ENCODE measurements at regions not wholly inside any gene's neighbourhood (a gene's known extent, or its start where the extent isn't known, plus 50 kb on each side); places are given as distances from the start of the nearest gene placed in this dataset.
"Not testable (repeated sequence)": the region's sequence is repeated elsewhere in the genome, so short reads cannot be mapped to it uniquely, and the experiment has no call there.

DNA sequence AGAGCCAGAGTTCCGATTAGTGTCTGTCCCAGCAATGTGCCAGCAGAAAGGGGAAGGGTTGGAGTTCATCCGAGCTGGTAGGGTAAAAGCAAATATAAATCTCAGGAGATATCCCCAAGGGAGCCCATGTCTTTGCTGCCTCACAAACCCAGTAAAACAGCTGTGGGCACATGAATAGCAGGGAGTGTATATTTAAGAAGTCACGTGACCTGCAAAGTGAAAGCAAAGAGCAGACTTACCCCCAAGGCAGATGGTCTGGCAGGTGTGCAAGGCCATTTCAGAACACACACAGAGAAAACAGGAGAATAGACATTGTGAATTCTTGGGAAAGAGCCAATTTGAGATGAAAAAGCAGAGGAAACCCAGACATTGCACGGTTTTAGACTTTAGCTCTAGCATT, 653.4 kb downstream of the TGIF2LX start:
- H3K27me3 ChIP-seq (ENCODE audit: control insufficient read depth, insufficient read depth, low read length); H3K9ac ChIP-seq (ENCODE audit: low read length in 3 of 3); H3K4me3 ChIP-seq (ENCODE audit: low read length in 3 of 3); H3K27ac ChIP-seq (ENCODE audit: low read depth in 2 of 2, low read length in 2 of 2); H3K36me3 ChIP-seq (ENCODE audit: control insufficient read depth in 2 of 3, insufficient read depth in 3 of 3, low read length in 3 of 3); DNase-seq; intact Hi-C loops (cut with DNase I); H3K4me1 ChIP-seq (ENCODE audit: control insufficient read depth in 2 of 3, insufficient read depth in 2 of 3, low read depth in 1 of 3, low read length in 3 of 3); H3K9me3 ChIP-seq (ENCODE audit: control insufficient read depth in 2 of 3, insufficient read depth in 1 of 3, low read length in 3 of 3); FAIRE-seq: not testable (repeated sequence)

DNA sequence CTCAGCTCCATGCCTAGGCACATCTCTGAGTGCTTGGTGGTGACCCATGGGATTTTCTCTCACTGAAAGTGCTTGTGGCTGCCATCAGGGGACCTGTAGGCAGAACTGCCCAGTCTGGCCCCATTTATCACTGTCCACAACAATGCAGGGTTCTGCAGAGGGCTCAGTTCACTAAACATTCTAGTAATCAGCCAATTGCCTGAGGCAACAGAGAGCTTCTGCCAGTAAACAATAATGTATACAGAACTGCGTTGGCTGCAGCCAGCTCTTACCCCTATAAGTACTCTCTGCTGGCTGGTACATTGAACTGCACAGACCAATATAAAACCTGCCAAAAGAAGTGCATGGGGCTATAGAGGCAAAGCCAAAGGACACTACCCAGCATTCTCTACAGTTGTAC, 680.2 kb downstream of the TGIF2LX start:
- H3K36me3 ChIP-seq (ENCODE audit: control insufficient read depth in 2 of 3, insufficient read depth in 3 of 3, low read length in 3 of 3); H3K9me3 ChIP-seq (ENCODE audit: control insufficient read depth in 2 of 3, insufficient read depth in 1 of 3, low read length in 3 of 3); FAIRE-seq; H3K27ac ChIP-seq (ENCODE audit: low read depth in 2 of 2, low read length in 2 of 2); H3K4me3 ChIP-seq (ENCODE audit: low read length in 3 of 3); DNase-seq; H3K27me3 ChIP-seq (ENCODE audit: control insufficient read depth, insufficient read depth, low read length); intact Hi-C loops (cut with DNase I); H3K9ac ChIP-seq (ENCODE audit: low read length in 3 of 3); H3K4me1 ChIP-seq (ENCODE audit: control insufficient read depth in 2 of 3, insufficient read depth in 2 of 3, low read depth in 1 of 3, low read length in 3 of 3): not testable (repeated sequence)

DNA sequence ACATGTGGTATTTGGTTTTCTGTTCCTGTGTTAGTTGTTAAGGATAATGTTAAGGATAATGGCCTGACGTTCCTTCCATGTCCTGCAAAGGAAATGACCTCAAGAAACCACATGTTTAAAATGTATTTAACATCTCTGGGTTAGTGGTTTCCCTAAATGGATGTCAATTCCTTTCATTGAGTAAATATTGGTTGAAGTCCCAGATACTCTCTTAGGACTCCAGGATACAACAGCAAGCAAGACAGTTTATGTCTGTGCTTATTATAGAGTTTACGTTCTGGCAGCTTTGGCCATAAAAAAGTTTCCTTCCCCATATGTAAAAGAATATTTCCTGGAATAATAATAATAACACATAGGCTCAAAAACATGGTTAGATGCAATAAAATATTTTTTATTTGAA, 684.0 kb downstream of the TGIF2LX start:
- H3K36me3 ChIP-seq (ENCODE audit: control insufficient read depth in 2 of 3, insufficient read depth in 3 of 3, low read length in 3 of 3); H3K4me1 ChIP-seq (ENCODE audit: control insufficient read depth in 2 of 3, insufficient read depth in 2 of 3, low read depth in 1 of 3, low read length in 3 of 3); H3K27ac ChIP-seq (ENCODE audit: low read depth in 2 of 2, low read length in 2 of 2); H3K9ac ChIP-seq (ENCODE audit: low read length in 3 of 3); H3K4me3 ChIP-seq (ENCODE audit: low read length in 3 of 3); FAIRE-seq; intact Hi-C loops (cut with DNase I); H3K27me3 ChIP-seq (ENCODE audit: control insufficient read depth, insufficient read depth, low read length); H3K9me3 ChIP-seq (ENCODE audit: control insufficient read depth in 2 of 3, insufficient read depth in 1 of 3, low read length in 3 of 3): not testable (repeated sequence)
- DNase-seq: peak in 1 of 5 donors; percentile 0

DNA sequence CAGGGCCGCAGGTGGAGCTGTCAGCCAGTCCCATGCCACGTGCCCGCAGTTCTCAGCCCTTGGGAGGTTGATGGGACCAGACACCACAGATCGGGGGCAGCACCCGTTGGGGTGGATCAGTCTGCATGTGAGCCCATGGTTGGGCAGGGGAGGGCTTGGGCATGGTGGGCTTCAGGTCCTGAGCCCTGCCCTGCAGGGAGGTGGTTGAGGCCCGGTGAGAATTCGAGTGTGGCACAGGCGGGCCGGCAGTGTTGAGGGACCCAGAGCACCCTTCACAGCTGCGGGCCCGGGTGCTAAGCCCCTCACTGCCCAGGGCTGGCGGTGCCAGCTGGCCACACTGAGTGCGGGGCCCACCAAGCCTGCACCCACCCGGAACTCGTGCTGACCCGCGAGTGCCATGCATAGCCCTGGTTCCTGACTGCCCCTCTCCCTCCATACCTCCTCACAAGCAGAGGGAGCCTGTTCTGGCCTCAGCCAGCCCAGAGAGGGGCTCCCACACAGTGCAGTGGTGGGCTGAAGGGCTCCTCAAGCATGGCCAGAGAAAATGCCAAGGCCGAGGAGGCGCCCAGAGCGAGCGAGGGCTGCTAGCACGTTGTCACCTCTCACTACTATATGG, 696.1 kb downstream of the TGIF2LX start:
- Histone ChIP-seq H3K4me1 (ENCODE audit: control insufficient read depth in 2 of 3, insufficient read depth in 2 of 3, low read depth in 1 of 3, low read length in 3 of 3) (no peaks in the 10 kb centered on the region), H3K9me3 (ENCODE audit: control insufficient read depth in 2 of 3, insufficient read depth in 1 of 3, low read length in 3 of 3) (no peaks in the 10 kb centered on the region), H3K36me3 (ENCODE audit: control insufficient read depth in 2 of 3, insufficient read depth in 3 of 3, low read length in 3 of 3) (no peaks in the 10 kb centered on the region), H3K9ac (ENCODE audit: low read length in 3 of 3) (no peak overlapping the region), H3K27ac (ENCODE audit: low read depth in 2 of 2, low read length in 2 of 2) (no peak overlapping the region), H3K27me3 (ENCODE audit: control insufficient read depth, insufficient read depth, low read length) (no peaks in the 10 kb centered on the region), H3K4me3 (ENCODE audit: low read length in 3 of 3) (no peak overlapping the region)
- FAIRE-seq (no peak), DNase-seq (peak in 1 of 5 donors; percentile 60)
- TF ChIP-seq, protein P1, sequence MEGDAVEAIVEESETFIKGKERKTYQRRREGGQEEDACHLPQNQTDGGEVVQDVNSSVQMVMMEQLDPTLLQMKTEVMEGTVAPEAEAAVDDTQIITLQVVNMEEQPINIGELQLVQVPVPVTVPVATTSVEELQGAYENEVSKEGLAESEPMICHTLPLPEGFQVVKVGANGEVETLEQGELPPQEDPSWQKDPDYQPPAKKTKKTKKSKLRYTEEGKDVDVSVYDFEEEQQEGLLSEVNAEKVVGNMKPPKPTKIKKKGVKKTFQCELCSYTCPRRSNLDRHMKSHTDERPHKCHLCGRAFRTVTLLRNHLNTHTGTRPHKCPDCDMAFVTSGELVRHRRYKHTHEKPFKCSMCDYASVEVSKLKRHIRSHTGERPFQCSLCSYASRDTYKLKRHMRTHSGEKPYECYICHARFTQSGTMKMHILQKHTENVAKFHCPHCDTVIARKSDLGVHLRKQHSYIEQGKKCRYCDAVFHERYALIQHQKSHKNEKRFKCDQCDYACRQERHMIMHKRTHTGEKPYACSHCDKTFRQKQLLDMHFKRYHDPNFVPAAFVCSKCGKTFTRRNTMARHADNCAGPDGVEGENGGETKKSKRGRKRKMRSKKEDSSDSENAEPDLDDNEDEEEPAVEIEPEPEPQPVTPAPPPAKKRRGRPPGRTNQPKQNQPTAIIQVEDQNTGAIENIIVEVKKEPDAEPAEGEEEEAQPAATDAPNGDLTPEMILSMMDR (IDR thresholded peaks at IDR 0.05; ENCODE audit: borderline replicate concordance, extremely low read depth, insufficient read depth): no peak
- intact Hi-C loops (cut with DNase I): no loop called here

DNA sequence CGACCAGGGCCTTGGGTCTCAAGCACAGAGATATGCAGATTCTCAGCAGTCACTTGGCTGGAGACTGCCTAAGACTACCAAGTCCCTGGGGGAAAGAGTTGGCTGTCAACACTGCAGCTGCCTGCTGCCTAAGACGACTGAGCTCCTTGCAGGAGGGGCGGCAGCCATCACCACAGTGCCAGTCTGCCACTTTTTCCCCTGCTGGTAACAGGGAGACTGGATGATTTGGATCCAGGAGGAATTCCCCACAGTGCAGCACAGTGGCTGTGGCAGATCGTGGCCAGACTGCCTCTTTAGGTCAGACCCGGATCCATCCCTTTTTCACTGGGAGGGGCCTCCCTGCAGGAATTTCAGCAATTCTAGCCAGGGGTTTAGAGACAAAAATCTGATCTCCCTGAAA, 743.5 kb downstream of the TGIF2LX start:
- H3K9ac ChIP-seq (ENCODE audit: low read length in 3 of 3); H3K4me3 ChIP-seq (ENCODE audit: low read length in 3 of 3); H3K4me1 ChIP-seq (ENCODE audit: control insufficient read depth in 2 of 3, insufficient read depth in 2 of 3, low read depth in 1 of 3, low read length in 3 of 3); H3K27me3 ChIP-seq (ENCODE audit: control insufficient read depth, insufficient read depth, low read length); DNase-seq; H3K36me3 ChIP-seq (ENCODE audit: control insufficient read depth in 2 of 3, insufficient read depth in 3 of 3, low read length in 3 of 3); intact Hi-C loops (cut with DNase I); H3K9me3 ChIP-seq (ENCODE audit: control insufficient read depth in 2 of 3, insufficient read depth in 1 of 3, low read length in 3 of 3); FAIRE-seq; H3K27ac ChIP-seq (ENCODE audit: low read depth in 2 of 2, low read length in 2 of 2): not testable (repeated sequence)

DNA sequence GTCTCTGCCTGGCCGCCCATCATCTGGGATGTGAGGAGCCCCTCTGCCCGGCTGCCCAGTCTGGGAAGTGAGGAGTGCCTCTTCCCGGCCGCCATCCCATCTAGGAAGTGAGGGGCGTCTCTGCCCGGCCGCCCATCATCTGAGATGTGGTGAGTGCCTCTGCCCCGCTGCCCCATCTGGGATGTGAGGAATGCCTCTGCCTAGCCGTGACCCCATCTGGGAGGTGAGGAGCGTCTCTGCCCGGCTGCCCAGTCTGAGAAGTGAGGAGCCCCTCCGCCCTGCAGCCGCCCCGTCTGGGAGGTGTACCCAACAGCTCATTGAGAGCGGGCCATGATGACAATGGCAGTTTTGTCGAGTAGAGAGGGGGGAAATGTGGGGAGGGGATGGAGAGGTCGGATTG, 721.1 kb upstream of the PABPC5 start:
- H3K27ac ChIP-seq (ENCODE audit: low read depth in 2 of 2, low read length in 2 of 2); H3K27me3 ChIP-seq (ENCODE audit: control insufficient read depth, insufficient read depth, low read length); H3K36me3 ChIP-seq (ENCODE audit: control insufficient read depth in 2 of 3, insufficient read depth in 3 of 3, low read length in 3 of 3); intact Hi-C loops (cut with DNase I); H3K4me3 ChIP-seq (ENCODE audit: low read length in 3 of 3); H3K9ac ChIP-seq (ENCODE audit: low read length in 3 of 3); DNase-seq; H3K9me3 ChIP-seq (ENCODE audit: control insufficient read depth in 2 of 3, insufficient read depth in 1 of 3, low read length in 3 of 3); H3K4me1 ChIP-seq (ENCODE audit: control insufficient read depth in 2 of 3, insufficient read depth in 2 of 3, low read depth in 1 of 3, low read length in 3 of 3); FAIRE-seq: not testable (repeated sequence)

DNA sequence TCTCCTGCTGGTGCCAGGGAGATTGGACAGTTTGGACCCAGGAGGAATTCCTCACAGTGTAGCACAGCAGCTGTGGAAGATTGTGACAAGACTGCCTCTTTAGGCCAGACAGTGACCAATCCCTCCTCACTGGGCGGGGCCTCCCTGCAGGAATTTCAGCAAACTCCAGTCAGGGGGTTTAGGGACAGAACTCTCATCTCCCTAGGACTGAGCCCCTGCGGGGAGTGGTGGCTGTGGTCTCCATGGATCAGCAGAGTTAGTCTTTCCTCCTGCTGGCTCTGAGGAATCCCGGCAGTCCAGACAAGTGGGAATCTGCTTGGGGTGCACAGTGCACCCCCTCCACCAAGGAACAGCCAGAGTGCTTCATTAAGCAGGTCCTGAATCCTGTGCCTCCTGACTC, 697.1 kb upstream of the PABPC5 start:
- H3K4me1 ChIP-seq (ENCODE audit: control insufficient read depth in 2 of 3, insufficient read depth in 2 of 3, low read depth in 1 of 3, low read length in 3 of 3); DNase-seq; H3K36me3 ChIP-seq (ENCODE audit: control insufficient read depth in 2 of 3, insufficient read depth in 3 of 3, low read length in 3 of 3); H3K27ac ChIP-seq (ENCODE audit: low read depth in 2 of 2, low read length in 2 of 2); H3K9ac ChIP-seq (ENCODE audit: low read length in 3 of 3); intact Hi-C loops (cut with DNase I); H3K27me3 ChIP-seq (ENCODE audit: control insufficient read depth, insufficient read depth, low read length); H3K4me3 ChIP-seq (ENCODE audit: low read length in 3 of 3); H3K9me3 ChIP-seq (ENCODE audit: control insufficient read depth in 2 of 3, insufficient read depth in 1 of 3, low read length in 3 of 3); FAIRE-seq: not testable (repeated sequence)

DNA sequence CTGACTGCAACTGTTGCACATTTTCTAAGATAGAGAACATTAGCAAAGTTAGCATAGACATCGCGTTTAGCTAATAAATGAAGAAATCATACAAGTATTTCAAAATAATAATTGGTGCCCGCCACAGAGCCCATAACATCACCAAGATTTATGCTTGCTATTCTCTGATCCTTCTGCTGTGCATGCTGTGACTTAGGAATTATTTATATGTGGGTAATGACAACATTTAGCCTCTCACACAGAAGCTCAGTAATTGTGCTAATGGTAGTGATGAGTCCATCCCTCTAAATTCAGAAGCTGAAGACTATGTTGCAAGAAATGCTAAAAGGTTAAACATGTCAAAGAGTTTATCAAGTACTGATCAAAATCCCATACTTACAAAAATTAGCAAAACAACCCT, 677.0 kb upstream of the PABPC5 start:
- H3K4me1 ChIP-seq (ENCODE audit: control insufficient read depth in 2 of 3, insufficient read depth in 2 of 3, low read depth in 1 of 3, low read length in 3 of 3); H3K9ac ChIP-seq (ENCODE audit: low read length in 3 of 3); H3K9me3 ChIP-seq (ENCODE audit: control insufficient read depth in 2 of 3, insufficient read depth in 1 of 3, low read length in 3 of 3); H3K36me3 ChIP-seq (ENCODE audit: control insufficient read depth in 2 of 3, insufficient read depth in 3 of 3, low read length in 3 of 3); H3K4me3 ChIP-seq (ENCODE audit: low read length in 3 of 3); H3K27ac ChIP-seq (ENCODE audit: low read depth in 2 of 2, low read length in 2 of 2); intact Hi-C loops (cut with DNase I); FAIRE-seq; DNase-seq; H3K27me3 ChIP-seq (ENCODE audit: control insufficient read depth, insufficient read depth, low read length): not testable (repeated sequence)

Data from kidney (tissue), 13 donors.